ENCODE measurements at regions not wholly inside any gene's neighbourhood (a gene's known extent, or its start where the extent isn't known, plus 50 kb on each side); places are given as distances from the start of the nearest gene placed in this dataset.
"Not testable (repeated sequence)": the region's sequence is repeated elsewhere in the genome, so short reads cannot be mapped to it uniquely, and the experiment has no call there.

GRCh38 chr16:10250137-10250828, 68.1 kb upstream of the GRIN2A start:
- H3K4me3 ChIP-seq (ENCODE audit: low read depth, low read length) = no peak overlapping the region
- DNase-seq (ENCODE audit: low read depth) = no peak
- TF ChIP-seq CTCF (conservative IDR thresholded peaks at IDR 0.05; ENCODE audit: low read depth, low read length) = no peak

- H3K4me3 ChIP-seq (ENCODE audit: low read depth, low read length) = no peak overlapping the region
- TF ChIP-seq CTCF (conservative IDR thresholded peaks at IDR 0.05; ENCODE audit: low read depth, low read length) = no peak
- DNase-seq (ENCODE audit: low read depth) = no peak
Measured at GRCh38 chr16:10252155-10252554, 69.9 kb upstream of the GRIN2A start.

GRCh38 chr16:10253409-10253808, 71.2 kb upstream of the GRIN2A start:
- no peak overlapping the region for H3K4me3 ChIP-seq (ENCODE audit: low read depth, low read length)
- TF ChIP-seq CTCF (conservative IDR thresholded peaks at IDR 0.05; ENCODE audit: low read depth, low read length) = no peak
- no peak for DNase-seq (ENCODE audit: low read depth)

GRCh38 chr16:10255728-10256127, 73.5 kb upstream of the GRIN2A start:
- no peak for DNase-seq (ENCODE audit: low read depth)
- TF ChIP-seq CTCF (conservative IDR thresholded peaks at IDR 0.05; ENCODE audit: low read depth, low read length) = no peak
- no peak overlapping the region for H3K4me3 ChIP-seq (ENCODE audit: low read depth, low read length)

GRCh38 chr16:10256784-10257641, 74.8 kb upstream of the GRIN2A start:
- TF ChIP-seq CTCF (conservative IDR thresholded peaks at IDR 0.05; ENCODE audit: low read depth, low read length) = peak; percentile 80
- no peak overlapping the region for H3K4me3 ChIP-seq (ENCODE audit: low read depth, low read length)
- peak; percentile 43 for DNase-seq (ENCODE audit: low read depth)

- H3K4me3 ChIP-seq (ENCODE audit: low read depth, low read length); DNase-seq (ENCODE audit: low read depth): not testable (repeated sequence)
Measured at GRCh38 chr16:10257642-10258251, 75.5 kb upstream of the GRIN2A start.

GRCh38 chr16:10258930-10259603, 76.8 kb upstream of the GRIN2A start:
- H3K4me3 ChIP-seq (ENCODE audit: low read depth, low read length); DNase-seq (ENCODE audit: low read depth): not testable (repeated sequence)

Data from choroid plexus epithelial cell (primary cell).